ENCODE measurements at regions not wholly inside any gene's neighbourhood (a gene's known extent, or its start where the extent isn't known, plus 50 kb on each side); places are given as distances from the start of the nearest gene placed in this dataset.

DNA sequence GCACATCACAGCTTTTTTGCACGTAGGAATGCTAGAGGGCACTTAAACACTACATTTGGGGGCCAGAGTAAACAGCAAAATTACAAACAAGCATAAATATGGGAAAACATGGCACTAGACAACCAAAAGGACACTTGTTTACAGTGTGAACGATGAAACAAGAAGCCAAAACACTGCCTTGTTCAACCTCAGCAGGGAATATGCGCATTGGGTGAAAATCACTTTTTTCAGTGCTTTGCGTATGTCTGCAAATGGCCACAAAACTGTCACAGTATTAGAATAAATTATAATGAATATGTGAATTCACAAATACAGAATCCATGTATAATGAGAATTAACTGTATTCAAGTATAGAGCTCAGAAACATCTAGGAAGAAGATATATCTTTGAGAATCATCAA, 1064.0 kb upstream of the GYPC start:
- TF ChIP-seq, protein P1, sequence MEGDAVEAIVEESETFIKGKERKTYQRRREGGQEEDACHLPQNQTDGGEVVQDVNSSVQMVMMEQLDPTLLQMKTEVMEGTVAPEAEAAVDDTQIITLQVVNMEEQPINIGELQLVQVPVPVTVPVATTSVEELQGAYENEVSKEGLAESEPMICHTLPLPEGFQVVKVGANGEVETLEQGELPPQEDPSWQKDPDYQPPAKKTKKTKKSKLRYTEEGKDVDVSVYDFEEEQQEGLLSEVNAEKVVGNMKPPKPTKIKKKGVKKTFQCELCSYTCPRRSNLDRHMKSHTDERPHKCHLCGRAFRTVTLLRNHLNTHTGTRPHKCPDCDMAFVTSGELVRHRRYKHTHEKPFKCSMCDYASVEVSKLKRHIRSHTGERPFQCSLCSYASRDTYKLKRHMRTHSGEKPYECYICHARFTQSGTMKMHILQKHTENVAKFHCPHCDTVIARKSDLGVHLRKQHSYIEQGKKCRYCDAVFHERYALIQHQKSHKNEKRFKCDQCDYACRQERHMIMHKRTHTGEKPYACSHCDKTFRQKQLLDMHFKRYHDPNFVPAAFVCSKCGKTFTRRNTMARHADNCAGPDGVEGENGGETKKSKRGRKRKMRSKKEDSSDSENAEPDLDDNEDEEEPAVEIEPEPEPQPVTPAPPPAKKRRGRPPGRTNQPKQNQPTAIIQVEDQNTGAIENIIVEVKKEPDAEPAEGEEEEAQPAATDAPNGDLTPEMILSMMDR (IDR thresholded peaks at IDR 0.05 in 8 of 11, conservative IDR thresholded peaks at IDR 0.05 in 3 of 11), result no peak
- TF ChIP-seq POLR2A (IDR thresholded peaks at IDR 0.05) (no peak), POLR2AphosphoS5 (IDR thresholded peaks at IDR 0.05) (no peak)

All from spleen (tissue), 7 donors.